K562 (cell line): ENCODE measurements at regions not wholly inside any gene's neighbourhood (a gene's known extent, or its start where the extent isn't known, plus 50 kb on each side); places are given as distances from the start of the nearest gene placed in this dataset.

Experiments
- CEBPG ChIP-seq, 3 experiments: fragments of 200-800 bp in 1 of 3; sonication (Bioruptor generic) in 1 of 3; sonication (generic) in 1 of 3; formaldehyde crosslinking in 1 of 3; IDR thresholded peaks in 2 of 3; conservative IDR thresholded peaks in 1 of 3; 2 replicates each; pipeline versions ENCODE4 v1.6.1 to v1.8.0; 2016 to 2022; ENCODE audit warnings: missing compliant biosample characterization in 2 of 3, missing genetic modification characterization in 2 of 3, mild to moderate bottlenecking in 1 of 3, missing genetic modification reagents in 1 of 3
- ETS1 ChIP-seq: conservative IDR thresholded peaks from 2 replicates; pipeline ENCODE4 v1.6.1; 2011; ENCODE audit warnings: low read depth, mild to moderate bottlenecking, low read length; ENCODE audit not compliant: control insufficient read depth
- FOXA1 ChIP-seq: fragments of 450-650 bp; IDR thresholded peaks from 2 replicates; pipeline ENCODE4 v1.6.1; 2016; ENCODE audit warnings: mild to moderate bottlenecking, borderline replicate concordance
- HDAC1 ChIP-seq, 2 experiments: fragments of 450-650 bp; IDR thresholded peaks; 2 replicates each; pipeline ENCODE4 v1.6.1; 2016 to 2017; ENCODE audit warnings: inconsistent platforms in 1 of 2, mild to moderate bottlenecking in 1 of 2, moderate library complexity in 1 of 2
- MBD2 ChIP-seq: sonication (generic); IDR thresholded peaks from 2 replicates; pipeline ENCODE4 v1.6.1; 2016; ENCODE audit warnings: low read depth, borderline replicate concordance
- NCOA4 ChIP-seq: fragments of 450-650 bp; IDR thresholded peaks from 2 replicates; pipeline ENCODE4 v1.6.1; 2018; ENCODE audit warnings: mild to moderate bottlenecking; ENCODE audit not compliant: partially characterized antibody
- NFYB ChIP-seq: IDR thresholded peaks from 2 replicates; pipeline ENCODE4 v1.6.1; 2011; ENCODE audit warnings: mild to moderate bottlenecking, moderate library complexity; ENCODE audit not compliant: insufficient read length; ENCODE audit errors: extremely low read depth
- TEAD4 ChIP-seq, 2 experiments: sonication (generic) in 1 of 2; formaldehyde crosslinking in 1 of 2; IDR thresholded peaks; 2 replicates each; pipeline versions ENCODE4 v1.6.1 to v1.8.0; 2012 to 2022; ENCODE audit warnings: borderline replicate concordance in 1 of 2, inconsistent platforms in 1 of 2, low read length in 1 of 2, mild to moderate bottlenecking in 1 of 2, missing genetic modification reagents in 1 of 2
- ZBTB12 ChIP-seq: fragments of 250-450 bp; sonication (Bioruptor Pico); IDR thresholded peaks from 2 replicates; pipeline ENCODE4 v1.4.0; 2020
- ZNF3 ChIP-seq: fragments of 250-450 bp; sonication (Bioruptor Pico); IDR thresholded peaks from 2 replicates; pipeline ENCODE4 v1.5.0; 2021; ENCODE audit warnings: mild to moderate bottlenecking, moderate library complexity

GRCh38 chr10:64060389-64060788, 539.2 kb downstream of the REEP3 start (continued):
- TF ChIP-seq CEBPG (CRISPR knock-in tag; IDR thresholded peaks at IDR 0.05) (no peak), CEBPG (tag; conservative IDR thresholded peaks at IDR 0.05 in 1 of 2, IDR thresholded peaks at IDR 0.05 in 1 of 2) (no peak), NFYB (no peak), ZNF3 (no peak), ZBTB12 (CRISPR knock-in tag) (no peak), ETS1 (no peak), MBD2 (no peak), HDAC1 (IDR thresholded peaks at IDR 0.05) (no peak), TEAD4 (IDR thresholded peaks at IDR 0.05; ENCODE audit: low read length) (no peak), TEAD4 (CRISPR knock-in tag; IDR thresholded peaks at IDR 0.05; ENCODE audit: borderline replicate concordance) (no peak), FOXA1 (no peak), NCOA4 (no peak)
